Activated T-helper 17 cell treated with anti-CD3 and anti-CD28 coated beads, Interleukin-2, amount 50 U/mL, for 72 hours (primary cell): ENCODE measurements at regions not wholly inside any gene's neighbourhood (a gene's known extent, or its start where the extent isn't known, plus 50 kb on each side); places are given as distances from the start of the nearest gene placed in this dataset.

Source experiments
- ATAC-seq: fragments of 150-1000 bp; cut with Tn5 transposase; replicated peaks from 2 replicates; pipeline ENCODE4 v1.10.0; 2021; ENCODE audit warnings: mild to moderate bottlenecking, moderate library complexity
- H3K27ac Mint-ChIP-seq: one replicate; pipeline ENCODE4 v1.8.0; 2022; ENCODE audit warnings: mixed read lengths
- H3K27me3 Mint-ChIP-seq: one replicate; pipeline ENCODE4 v1.8.0; 2022; ENCODE audit warnings: mixed read lengths
- H3K36me3 Mint-ChIP-seq: one replicate; pipeline ENCODE4 v1.8.0; 2022; ENCODE audit warnings: low read depth, mild to moderate bottlenecking, mixed read lengths
- H3K4me1 Mint-ChIP-seq: one replicate; pipeline ENCODE4 v1.8.0; 2022; ENCODE audit warnings: mixed read lengths
- H3K4me3 Mint-ChIP-seq: one replicate; pipeline ENCODE4 v1.8.0; 2022; ENCODE audit warnings: mild to moderate bottlenecking, mixed read lengths
- H3K9me3 Mint-ChIP-seq: one replicate; pipeline ENCODE4 v1.8.0; 2022; ENCODE audit warnings: mixed read lengths

GRCh38 chr5:93087326-93087725, 493.7 kb downstream of the NR2F1-AS1 start:
- no peak overlapping the region for H3K4me3 Mint-ChIP-seq
- no peak for ATAC-seq
- no peaks in the 10 kb centered on the region for H3K9me3 Mint-ChIP-seq
- H3K36me3 Mint-ChIP-seq: no peaks in the 10 kb centered on the region
- H3K27me3 Mint-ChIP-seq: no peaks in the 10 kb centered on the region
- no peaks in the 10 kb centered on the region for H3K4me1 Mint-ChIP-seq
- H3K27ac Mint-ChIP-seq: no peak overlapping the region

- ATAC-seq: no peak
- Mint-ChIP-seq H3K27me3 (no peaks in the 10 kb centered on the region), H3K36me3 (no peaks in the 10 kb centered on the region), H3K4me1 (no peaks in the 10 kb centered on the region), H3K27ac (no peak overlapping the region), H3K4me3 (no peak overlapping the region), H3K9me3 (no peaks in the 10 kb centered on the region)
Measured at GRCh38 chr5:93082981-93083380, 498.0 kb downstream of the NR2F1-AS1 start.

GRCh38 chr5:93079046-93079445, 502.0 kb downstream of the NR2F1-AS1 start:
- H3K27ac Mint-ChIP-seq: no peak overlapping the region
- no peaks in the 10 kb centered on the region for H3K27me3 Mint-ChIP-seq
- H3K4me1 Mint-ChIP-seq: no peaks in the 10 kb centered on the region
- no peak for ATAC-seq
- no peaks in the 10 kb centered on the region for H3K9me3 Mint-ChIP-seq
- no peaks in the 10 kb centered on the region for H3K36me3 Mint-ChIP-seq
- H3K4me3 Mint-ChIP-seq: no peak overlapping the region

GRCh38 chr5:93078082-93079038, 502.7 kb downstream of the NR2F1-AS1 start:
- Mint-ChIP-seq H3K4me1 (no peaks in the 10 kb centered on the region), H3K27me3 (no peaks in the 10 kb centered on the region), H3K36me3 (no peaks in the 10 kb centered on the region), H3K27ac (no peak overlapping the region), H3K4me3 (no peak overlapping the region), H3K9me3 (no peaks in the 10 kb centered on the region)
- peak; percentile 75 for ATAC-seq

- no peaks in the 10 kb centered on the region for H3K36me3 Mint-ChIP-seq
- no peaks in the 10 kb centered on the region for H3K4me1 Mint-ChIP-seq
- H3K9me3 Mint-ChIP-seq: no peaks in the 10 kb centered on the region
- ATAC-seq: no peak
- H3K27me3 Mint-ChIP-seq: no peaks in the 10 kb centered on the region
- H3K27ac Mint-ChIP-seq: no peak overlapping the region
- H3K4me3 Mint-ChIP-seq: no peak overlapping the region
Measured at GRCh38 chr5:93076566-93076965, 504.5 kb downstream of the NR2F1-AS1 start.

GRCh38 chr5:93076096-93076495, 504.9 kb downstream of the NR2F1-AS1 start:
- Mint-ChIP-seq H3K4me1 (no peaks in the 10 kb centered on the region), H3K36me3 (no peaks in the 10 kb centered on the region), H3K27ac (no peak overlapping the region), H3K9me3 (no peaks in the 10 kb centered on the region), H3K4me3 (no peak overlapping the region), H3K27me3 (no peaks in the 10 kb centered on the region)
- ATAC-seq: no peak

- Mint-ChIP-seq H3K4me1 (no peaks in the 10 kb centered on the region), H3K27me3 (no peaks in the 10 kb centered on the region), H3K4me3 (no peak overlapping the region), H3K9me3 (no peaks in the 10 kb centered on the region), H3K27ac (no peak overlapping the region), H3K36me3 (no peaks in the 10 kb centered on the region)
- no peak for ATAC-seq
Measured at GRCh38 chr5:93073547-93073946, 507.5 kb downstream of the NR2F1-AS1 start.

- Mint-ChIP-seq H3K27ac (no peak overlapping the region), H3K9me3 (no peaks in the 10 kb centered on the region), H3K4me1 (no peaks in the 10 kb centered on the region), H3K4me3 (no peak overlapping the region), H3K36me3 (no peaks in the 10 kb centered on the region), H3K27me3 (no peaks in the 10 kb centered on the region)
- ATAC-seq: no peak
Measured at GRCh38 chr5:93072831-93073459, 508.1 kb downstream of the NR2F1-AS1 start.

GRCh38 chr5:93071710-93072109, 509.3 kb downstream of the NR2F1-AS1 start:
- no peaks in the 10 kb centered on the region for H3K36me3 Mint-ChIP-seq
- H3K4me3 Mint-ChIP-seq: no peak overlapping the region
- H3K27me3 Mint-ChIP-seq: no peaks in the 10 kb centered on the region
- ATAC-seq: no peak
- no peaks in the 10 kb centered on the region for H3K4me1 Mint-ChIP-seq
- H3K27ac Mint-ChIP-seq: no peak overlapping the region
- no peaks in the 10 kb centered on the region for H3K9me3 Mint-ChIP-seq

- Mint-ChIP-seq H3K4me3 (no peak overlapping the region), H3K36me3 (no peaks in the 10 kb centered on the region), H3K9me3 (no peaks in the 10 kb centered on the region), H3K27ac (no peak overlapping the region), H3K27me3 (no peaks in the 10 kb centered on the region), H3K4me1 (no peaks in the 10 kb centered on the region)
- no peak for ATAC-seq
Measured at GRCh38 chr5:93070938-93071337, 510.1 kb downstream of the NR2F1-AS1 start.

GRCh38 chr5:93069276-93069675, 511.7 kb downstream of the NR2F1-AS1 start:
- H3K9me3 Mint-ChIP-seq: no peaks in the 10 kb centered on the region
- no peaks in the 10 kb centered on the region for H3K36me3 Mint-ChIP-seq
- H3K4me3 Mint-ChIP-seq: no peak overlapping the region

GRCh38 chr5:93062548-93062947, 518.5 kb downstream of the NR2F1-AS1 start:
- Mint-ChIP-seq H3K4me3 (no peak overlapping the region), H3K27me3 (no peaks in the 10 kb centered on the region), H3K36me3 (no peaks in the 10 kb centered on the region), H3K4me1 (no peaks in the 10 kb centered on the region), H3K27ac (no peak overlapping the region), H3K9me3 (peaks cover 4% of the 10 kb centered on the region)
- ATAC-seq: no peak

More at GRCh38 chr5:93069276-93069675, 511.7 kb downstream of the NR2F1-AS1 start:
- Mint-ChIP-seq H3K27ac (no peak overlapping the region), H3K4me1 (no peaks in the 10 kb centered on the region), H3K27me3 (no peaks in the 10 kb centered on the region)
- ATAC-seq: no peak

- no peaks in the 10 kb centered on the region for H3K4me1 Mint-ChIP-seq
- no peak overlapping the region for H3K4me3 Mint-ChIP-seq
- no peaks in the 10 kb centered on the region for H3K27me3 Mint-ChIP-seq
- no peaks in the 10 kb centered on the region for H3K36me3 Mint-ChIP-seq
- peaks cover 11% of the 10 kb centered on the region for H3K9me3 Mint-ChIP-seq
- no peak overlapping the region for H3K27ac Mint-ChIP-seq
- no peak for ATAC-seq
Measured at GRCh38 chr5:93058309-93058708, 522.7 kb downstream of the NR2F1-AS1 start.

GRCh38 chr5:93057311-93057710, 523.7 kb downstream of the NR2F1-AS1 start:
- no peaks in the 10 kb centered on the region for H3K4me1 Mint-ChIP-seq
- no peak for ATAC-seq
- H3K27ac Mint-ChIP-seq: no peak overlapping the region

GRCh38 chr5:93055971-93056370, 525.0 kb downstream of the NR2F1-AS1 start:
- Mint-ChIP-seq H3K4me1 (no peaks in the 10 kb centered on the region), H3K27me3 (no peaks in the 10 kb centered on the region), H3K9me3 (peaks cover 7% of the 10 kb centered on the region), H3K4me3 (no peak overlapping the region), H3K36me3 (no peaks in the 10 kb centered on the region), H3K27ac (no peak overlapping the region)
- ATAC-seq: no peak

More at GRCh38 chr5:93057311-93057710, 523.7 kb downstream of the NR2F1-AS1 start:
- H3K9me3 Mint-ChIP-seq: peaks cover 9% of the 10 kb centered on the region
- no peaks in the 10 kb centered on the region for H3K36me3 Mint-ChIP-seq
- H3K4me3 Mint-ChIP-seq: no peak overlapping the region
- no peaks in the 10 kb centered on the region for H3K27me3 Mint-ChIP-seq
